Hematopoietic multipotent progenitor cell treated with erythropoietin and hydrocortisone succinate and interleukin-3 and kit ligand, for 17 days (in vitro differentiated cells): ENCODE measurements at regions not wholly inside any gene's neighbourhood (a gene's known extent, or its start where the extent isn't known, plus 50 kb on each side); places are given as distances from the start of the nearest gene placed in this dataset.
"Not testable (repeated sequence)": the region's sequence is repeated elsewhere in the genome, so short reads cannot be mapped to it uniquely, and the experiment has no call there.

Source experiments
- DNase-seq: peaks from one replicate; pipeline ENCODE4 v3.0.0-alpha.2; 2015; ENCODE audit warnings: low spot score

DNA sequence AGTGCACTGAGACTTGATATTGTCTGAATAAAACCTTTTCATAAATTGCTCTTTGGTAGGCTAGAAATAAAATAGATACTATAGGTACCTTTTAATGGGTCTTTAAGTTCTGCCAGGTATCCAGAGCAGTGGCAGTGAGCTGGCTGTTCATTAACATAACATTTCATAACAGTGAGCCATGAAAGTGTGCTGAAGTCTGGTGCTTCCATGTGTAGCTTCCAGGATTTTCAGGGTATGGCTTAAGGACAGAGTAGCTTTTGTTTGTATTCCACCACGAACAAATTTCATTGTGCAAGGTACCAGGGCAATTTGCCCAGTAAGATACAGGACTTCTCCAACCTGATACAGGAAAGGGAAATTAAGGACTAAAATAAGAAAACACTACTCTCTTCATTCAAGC is 124.7 kb upstream of the NANOGP8 start:
- no peak for DNase-seq

DNA sequence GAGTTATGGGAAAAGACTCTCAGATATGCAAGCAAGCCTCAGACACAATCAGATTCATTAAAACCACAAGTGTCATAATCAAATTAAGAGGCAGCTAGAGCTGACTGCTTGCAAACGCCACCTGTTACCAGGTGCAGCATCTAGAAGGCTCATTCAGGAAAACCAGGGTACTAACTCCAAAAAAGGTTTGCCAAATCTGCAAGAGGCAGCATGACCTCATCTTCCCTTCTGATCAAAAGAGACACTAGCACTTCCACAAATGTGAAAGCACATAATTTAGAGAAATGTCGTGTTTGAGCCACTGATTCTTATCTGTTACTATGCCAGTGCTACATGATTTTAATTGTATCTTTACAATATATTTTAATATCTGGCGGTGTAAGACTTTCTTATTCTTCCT is 123.3 kb upstream of the NANOGP8 start:
- no peak for DNase-seq

DNA sequence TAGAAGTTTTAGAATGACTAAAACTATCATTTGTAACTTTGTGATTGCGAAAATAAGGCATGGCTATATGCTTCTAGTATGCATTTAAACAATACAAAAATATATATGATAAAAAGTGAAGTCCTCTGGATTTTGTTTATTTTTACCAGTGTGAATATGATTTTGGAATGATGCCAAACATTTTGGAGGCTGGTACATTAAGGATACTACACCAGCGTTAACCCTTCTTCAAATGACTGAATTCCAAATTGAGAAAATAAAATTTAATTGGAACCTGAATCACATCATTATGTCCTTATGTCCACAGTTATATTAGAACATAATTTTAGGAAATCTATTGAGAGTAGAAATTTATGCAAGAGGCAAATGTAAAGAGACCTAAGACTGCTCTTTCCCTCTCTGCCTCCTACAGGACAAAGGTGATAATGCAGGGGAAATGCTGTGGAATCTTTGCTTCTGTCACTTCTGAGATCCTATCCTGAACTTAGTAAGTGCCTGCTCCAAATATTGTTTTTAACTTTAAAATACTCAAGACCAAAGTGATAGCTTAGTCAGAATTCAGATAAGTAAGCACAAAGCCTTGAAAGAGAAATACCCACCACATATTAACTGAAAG is 121.1 kb upstream of the NANOGP8 start:
- peak; percentile 59 for DNase-seq

DNA sequence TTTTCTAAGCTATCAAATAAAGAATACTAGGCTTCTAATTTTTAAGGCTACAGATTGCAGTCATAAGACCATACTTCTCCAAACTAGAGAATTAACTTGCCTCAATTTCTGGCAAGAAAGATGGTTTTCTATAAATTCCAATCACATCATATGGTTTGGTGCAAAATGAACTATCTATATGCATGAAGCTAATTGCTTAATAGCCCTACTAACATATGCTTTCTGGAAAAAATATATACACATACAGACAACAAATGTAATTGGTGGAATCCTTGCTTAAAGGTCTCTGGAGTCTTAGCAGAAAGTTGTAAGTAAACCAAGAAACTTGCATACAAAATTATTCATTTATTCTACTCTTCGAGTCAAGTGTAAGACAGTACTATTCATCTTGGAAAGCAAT is 113.1 kb upstream of the NANOGP8 start:
- no peak for DNase-seq

DNA sequence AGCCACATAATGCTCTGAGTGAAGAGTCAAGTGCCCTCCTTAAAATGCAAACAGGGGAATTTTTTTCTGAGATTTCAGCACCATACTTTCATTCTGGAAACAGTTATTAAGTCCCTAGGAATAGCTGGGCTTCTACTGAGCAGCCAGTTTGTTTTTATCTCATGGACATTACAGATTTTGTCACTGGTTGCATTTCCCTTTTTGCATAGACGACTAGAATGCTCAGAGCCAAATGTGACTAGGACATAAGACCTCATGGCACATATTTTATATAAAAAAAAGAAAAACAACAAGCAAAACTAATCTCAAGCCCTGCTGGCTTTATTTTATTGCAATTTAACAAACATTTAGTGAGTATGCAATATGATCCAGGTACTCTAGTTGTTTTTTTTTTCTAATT is 112.7 kb upstream of the NANOGP8 start:
- no peak for DNase-seq

DNA sequence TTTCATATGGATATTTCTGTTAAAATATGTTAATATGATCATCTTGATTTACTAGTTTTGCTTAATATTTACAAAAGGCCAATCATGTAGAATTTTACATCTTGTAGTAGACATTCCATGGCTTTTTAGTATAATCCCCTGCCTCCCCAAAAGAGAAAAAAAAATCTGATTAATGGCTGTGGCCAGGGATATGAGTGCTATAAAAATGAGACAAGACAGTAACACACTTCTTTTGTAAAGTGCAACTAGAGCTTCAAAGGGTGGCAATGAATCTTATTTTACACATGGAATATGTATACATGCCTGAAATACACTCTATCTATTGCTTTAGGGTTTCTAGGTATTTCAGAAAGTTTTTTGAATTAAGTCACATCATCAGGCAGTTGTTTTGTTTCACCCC is 112.2 kb upstream of the NANOGP8 start:
- DNase-seq: no peak

DNA sequence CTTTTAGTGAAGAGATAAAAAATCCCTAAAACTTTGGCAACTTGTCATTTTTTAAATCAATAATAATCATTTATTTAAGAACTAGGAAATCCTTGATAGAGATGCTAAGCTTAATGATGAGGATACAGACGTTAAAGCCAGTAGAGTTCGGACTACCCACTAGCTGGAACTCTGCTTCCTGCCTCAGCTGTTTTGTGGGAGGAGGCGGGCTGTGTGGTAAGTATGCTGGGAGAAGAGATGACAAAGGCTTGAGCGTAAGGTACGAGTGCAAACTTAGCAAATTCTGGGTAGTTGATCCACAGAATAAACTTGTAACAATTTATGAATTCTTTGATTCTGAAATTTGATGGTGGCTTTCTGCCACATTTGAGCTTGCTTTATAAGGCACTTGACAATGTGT is 111.2 kb upstream of the NANOGP8 start:
- DNase-seq: no peak

DNA sequence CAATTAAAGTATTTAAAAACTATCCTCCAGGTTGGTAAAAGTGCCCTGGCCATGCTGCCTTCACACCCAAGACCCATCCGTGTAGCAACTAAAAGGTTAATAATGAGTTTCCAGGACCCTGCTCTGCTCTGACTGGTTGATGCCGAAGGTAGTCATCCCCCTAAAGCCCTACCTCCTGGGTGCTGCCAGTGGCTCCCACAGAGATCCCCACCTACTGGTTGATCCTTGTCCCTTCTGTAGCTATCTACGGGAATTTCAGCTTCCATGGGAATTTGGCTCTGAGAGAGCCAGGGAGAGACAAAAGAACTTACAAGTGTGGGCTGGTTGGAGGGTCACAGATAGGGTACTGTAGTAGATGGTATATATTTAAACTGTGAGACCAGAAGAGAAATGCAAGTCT is 110.6 kb upstream of the NANOGP8 start:
- DNase-seq: no peak

DNA sequence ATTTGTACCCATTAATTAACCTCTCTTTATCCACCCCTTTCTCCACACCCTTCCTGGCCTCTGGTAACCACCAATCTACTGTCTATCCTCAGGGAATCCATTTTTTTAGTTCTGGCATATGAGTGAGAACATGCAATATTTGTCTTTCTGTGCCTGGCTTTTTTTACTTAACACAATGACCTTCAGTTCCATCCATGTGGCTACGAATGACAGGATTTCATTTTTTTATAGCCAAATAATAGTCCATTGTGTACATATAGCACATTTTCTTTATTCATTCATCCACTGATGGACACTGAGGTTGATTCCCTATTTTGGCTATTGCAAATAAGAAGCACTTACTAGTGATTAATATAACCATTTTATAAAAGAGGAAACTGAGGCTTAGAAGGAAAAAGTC is 109.9 kb upstream of the NANOGP8 start:
- no peak for DNase-seq

DNA sequence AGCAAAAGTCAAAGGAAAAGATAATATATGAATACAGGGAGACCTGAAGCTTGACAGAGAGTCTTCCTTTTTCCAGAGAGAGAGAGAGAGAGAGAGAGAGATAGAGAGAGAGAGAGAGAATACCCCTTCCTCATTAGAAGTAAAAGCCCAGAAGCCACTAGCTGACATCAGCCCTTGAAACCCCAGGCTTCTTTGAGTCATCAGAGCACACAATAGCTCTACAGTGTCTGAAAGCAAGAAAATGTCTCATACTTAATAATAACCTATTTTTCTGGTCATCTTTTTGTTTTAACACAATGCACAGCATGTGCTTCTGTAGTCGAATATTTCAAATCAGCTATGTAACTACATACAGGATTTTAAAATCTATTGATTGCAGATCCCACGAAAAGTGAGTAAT is 109.2 kb upstream of the NANOGP8 start:
- DNase-seq: no peak

DNA sequence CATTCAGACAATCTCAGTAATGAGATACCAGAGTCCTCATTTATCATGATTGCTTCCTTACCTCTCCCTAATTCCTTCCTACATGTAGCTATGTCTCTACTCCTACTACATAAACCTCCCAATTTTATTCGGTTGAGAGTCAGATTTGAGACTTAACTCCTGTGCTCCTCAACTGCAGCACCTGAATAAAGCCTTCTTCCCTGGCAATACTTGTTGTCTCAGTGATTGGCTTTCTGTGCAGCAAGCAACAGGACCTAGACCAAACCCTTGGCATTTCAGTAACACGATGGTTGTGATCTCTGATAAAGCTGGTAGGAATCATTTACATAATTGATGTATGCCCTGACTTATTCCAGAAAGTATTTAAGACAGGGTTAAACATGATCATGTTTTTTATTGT is 106.7 kb upstream of the NANOGP8 start:
- DNase-seq: no peak

DNA sequence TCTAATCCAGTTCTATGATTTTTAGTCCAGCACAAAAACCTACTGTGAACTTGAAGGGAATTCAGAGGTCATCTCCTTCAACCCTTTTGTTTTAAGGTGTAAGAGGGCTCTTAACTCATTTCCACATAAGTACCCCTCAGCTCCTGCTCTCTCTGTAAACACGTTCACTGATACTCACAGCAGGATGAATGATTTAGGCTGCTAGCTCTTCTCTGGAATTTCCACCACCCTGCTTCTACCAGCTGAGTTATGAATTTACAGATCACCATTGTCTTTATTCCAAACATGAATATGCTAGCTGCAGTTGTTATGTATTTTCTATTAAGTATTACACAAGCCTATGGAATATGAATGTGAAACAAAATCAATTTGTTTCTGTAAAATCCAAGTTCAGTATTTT is 101.3 kb upstream of the NANOGP8 start:
- no peak for DNase-seq

DNA sequence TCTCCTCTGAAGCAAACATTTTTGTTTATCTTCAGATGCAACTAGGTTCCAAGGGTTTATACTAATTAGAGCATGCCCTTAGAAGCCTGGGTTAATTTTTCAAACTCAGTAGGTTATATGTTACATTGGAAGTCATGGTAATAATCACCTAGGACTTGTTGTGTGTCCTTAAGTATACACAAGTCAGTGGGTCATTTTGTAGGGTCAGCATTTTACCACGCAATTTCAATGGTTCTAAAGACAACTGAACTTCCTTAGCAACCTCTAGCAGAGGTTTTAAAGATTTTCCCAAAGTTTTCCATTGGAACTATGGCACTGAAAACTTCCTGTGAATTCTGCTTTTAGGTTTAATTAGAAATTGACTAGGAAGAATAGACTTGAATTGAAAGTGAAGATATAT is 99.6 kb upstream of the NANOGP8 start:
- no peak for DNase-seq

DNA sequence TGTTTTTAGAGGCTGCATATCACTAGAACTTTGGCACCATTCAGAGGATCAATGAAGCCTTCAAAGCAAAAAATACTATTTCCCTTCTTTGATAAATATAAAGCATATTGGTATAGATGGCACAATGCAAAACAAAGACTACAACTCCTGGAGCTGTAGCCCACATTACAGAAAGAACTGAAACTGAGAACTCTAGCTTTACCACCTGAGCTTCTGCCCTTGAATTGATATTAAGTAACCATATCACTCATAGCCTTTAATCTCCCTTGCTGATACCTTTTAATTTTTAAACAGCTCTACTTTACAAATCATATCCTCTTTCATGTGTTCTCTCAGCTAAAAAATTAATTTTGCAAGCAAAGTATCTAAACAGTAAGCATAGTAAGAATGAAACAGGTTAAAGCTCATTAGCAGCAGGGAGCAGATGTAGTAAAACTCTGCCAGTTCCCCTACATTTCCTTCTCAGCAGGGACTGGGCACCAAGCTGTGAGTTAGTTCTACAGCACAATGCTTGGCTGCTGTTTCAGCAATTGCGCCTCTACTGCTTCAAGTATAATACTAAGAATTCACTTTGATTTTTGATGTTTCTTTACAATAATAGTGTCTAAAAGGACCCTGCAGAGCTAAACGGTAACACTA is 97.9 kb upstream of the NANOGP8 start:
- DNase-seq: no peak

DNA sequence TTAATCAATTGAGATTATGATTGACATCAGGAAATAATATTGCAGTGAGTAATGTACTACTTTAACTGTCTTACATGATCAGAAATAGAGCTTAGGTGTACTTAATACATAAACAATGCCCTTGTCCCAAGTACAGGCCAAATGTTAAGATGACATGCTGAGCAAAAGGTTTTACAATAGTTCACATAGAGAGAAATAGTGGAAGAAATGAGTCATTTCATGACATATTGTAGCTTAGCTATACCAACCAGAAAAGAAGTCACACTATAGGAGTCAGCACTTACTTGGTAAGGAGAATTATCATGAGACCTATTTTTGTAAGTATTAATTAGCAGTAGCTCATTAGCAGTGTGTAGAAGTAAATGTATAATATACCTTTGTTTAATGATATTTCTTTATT is 96.4 kb upstream of the NANOGP8 start:
- DNase-seq: no peak

DNA sequence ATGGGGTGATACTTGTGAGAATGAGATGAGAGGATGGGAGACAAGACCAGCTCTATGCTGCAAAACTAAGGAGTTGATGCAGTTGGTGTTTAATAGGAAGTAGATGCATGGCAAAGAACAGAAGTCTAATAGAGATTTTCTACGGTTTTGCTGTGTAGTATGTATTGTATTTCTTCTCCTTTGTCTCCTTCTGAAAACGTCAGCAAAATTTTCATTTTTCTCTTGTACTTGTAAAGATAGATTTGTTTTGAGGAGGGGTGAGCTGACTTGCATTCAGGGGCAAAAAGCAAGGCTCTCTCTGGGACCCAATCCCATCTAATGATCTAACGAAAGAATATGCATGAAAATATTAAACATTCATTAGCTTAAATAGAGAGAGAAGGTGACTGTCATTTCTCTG is 94.6 kb upstream of the NANOGP8 start:
- DNase-seq: no peak

DNA sequence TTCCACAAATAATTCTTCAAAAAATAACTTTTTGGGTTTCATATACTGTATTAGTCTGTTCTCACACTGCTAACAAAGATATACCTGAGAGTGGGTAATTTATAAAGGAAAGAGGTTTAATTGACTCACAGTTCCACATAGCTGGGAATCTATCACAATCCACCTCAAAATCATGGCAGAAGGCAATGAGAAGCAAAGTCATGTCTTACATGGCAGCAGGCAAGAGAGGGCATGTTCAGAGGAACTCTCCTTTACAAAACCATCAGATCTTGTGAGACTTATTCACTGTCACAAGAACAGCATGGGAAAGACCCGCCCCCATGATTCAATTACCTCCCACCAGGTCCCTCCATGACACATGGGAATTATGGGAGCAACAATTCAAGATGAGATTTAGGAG is 93.1 kb upstream of the NANOGP8 start:
- DNase-seq: not testable (repeated sequence)

DNA sequence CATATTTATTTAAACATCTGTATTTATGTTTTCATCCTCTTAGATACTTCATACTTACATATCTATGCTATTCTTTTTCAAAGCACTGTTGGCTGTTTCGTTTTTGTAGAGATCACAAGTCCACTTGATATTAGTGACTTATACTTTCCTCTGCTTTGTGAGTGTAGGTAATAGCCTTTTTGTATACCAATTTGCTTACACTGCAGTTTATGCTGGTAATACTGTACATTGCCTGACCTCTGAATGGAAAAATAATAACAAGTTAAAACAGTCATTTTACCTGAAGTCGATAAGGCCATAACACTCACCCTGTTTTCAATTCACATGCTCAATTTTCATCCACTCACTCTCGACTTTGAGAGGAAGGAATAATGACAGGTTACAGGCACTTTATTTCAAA is 89.9 kb upstream of the NANOGP8 start:
- no peak for DNase-seq

DNA sequence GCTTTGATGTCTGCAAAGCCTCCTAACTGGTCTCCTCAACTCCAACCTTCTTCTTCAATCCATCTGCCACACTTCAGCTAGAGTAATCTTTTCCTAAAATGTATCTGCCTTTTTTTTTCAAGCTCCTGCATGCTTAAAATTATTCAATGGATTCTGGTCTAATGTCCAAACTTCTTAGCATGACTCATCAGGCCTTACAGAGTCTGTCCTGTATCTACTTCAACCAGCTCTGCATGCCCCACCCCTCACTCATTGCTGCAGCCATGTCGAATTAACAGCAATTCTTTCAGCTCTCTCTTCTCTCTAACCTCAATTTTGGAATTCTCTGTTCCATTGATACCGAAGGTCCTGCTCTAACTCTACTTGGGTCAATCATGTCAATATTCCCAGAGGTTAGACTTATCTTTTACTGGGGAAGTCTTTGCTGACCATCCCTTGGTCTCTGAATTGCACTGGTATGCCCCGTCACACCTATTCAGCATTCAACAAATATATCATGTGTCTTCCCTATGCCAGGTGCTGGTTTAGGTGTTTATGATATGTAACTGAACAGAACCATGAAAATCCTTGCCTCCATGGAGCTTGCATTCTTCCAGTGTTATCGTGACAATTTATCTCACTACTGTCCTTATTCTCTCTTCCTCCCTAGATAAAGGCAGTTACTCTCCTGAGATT is 88.5 kb upstream of the NANOGP8 start:
- DNase-seq: peak; percentile 49

DNA sequence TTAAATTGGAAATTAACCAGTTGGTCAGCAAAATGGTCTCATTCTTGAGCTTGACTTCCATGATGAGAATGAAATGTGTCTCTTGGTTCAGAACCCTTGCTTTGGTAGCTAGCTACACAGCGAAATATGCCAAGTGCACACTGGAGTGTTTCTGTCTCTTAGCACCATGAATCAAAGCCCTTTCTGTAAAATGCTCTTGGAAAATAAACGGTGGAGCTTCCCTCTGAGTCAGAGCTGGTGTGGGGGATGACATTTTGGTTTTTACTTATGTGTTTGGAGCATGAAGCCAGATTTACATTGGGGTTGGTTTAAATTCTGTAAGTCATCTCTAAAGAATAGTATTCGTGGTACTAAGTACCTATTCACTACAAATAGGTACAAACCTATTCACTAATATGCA is 85.1 kb upstream of the NANOGP8 start:
- DNase-seq: no peak

DNA sequence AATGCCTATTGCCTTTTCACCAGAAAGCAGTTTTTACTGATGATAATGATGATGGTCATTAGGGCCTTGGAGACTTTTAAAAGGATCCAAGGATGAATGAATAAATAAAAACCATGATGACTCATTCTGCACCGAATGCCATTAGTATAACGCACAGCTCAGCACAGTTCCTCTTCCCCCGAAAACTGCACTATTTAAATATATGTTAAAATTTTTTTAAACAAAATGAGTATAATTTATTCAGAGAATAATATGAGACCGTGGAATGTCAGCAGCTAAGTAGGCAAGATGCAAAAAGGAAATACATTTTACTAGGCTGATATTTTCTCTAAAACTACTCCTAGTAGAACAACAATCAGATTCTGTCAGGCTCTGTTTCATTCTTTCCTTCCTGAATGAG is 83.4 kb upstream of the NANOGP8 start:
- DNase-seq: no peak

DNA sequence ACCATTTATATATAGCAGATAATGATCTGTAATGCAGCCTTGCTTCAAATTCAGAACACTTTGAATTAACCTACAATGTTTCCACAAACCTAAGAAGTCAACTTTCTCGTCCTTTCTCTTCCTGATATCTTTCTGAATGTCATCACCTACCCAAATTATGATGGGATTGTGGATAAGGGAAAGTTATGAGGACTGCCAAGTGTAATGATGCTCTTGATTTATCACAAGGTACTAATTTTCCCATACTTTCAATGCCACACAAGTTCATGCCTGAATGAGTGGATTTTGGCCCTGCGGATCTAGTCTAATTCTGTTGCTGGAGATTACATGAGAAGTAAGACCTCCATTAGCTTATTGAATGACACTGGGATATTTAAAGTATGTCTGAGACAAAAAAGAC is 82.6 kb upstream of the NANOGP8 start:
- DNase-seq: peak; percentile 7

DNA sequence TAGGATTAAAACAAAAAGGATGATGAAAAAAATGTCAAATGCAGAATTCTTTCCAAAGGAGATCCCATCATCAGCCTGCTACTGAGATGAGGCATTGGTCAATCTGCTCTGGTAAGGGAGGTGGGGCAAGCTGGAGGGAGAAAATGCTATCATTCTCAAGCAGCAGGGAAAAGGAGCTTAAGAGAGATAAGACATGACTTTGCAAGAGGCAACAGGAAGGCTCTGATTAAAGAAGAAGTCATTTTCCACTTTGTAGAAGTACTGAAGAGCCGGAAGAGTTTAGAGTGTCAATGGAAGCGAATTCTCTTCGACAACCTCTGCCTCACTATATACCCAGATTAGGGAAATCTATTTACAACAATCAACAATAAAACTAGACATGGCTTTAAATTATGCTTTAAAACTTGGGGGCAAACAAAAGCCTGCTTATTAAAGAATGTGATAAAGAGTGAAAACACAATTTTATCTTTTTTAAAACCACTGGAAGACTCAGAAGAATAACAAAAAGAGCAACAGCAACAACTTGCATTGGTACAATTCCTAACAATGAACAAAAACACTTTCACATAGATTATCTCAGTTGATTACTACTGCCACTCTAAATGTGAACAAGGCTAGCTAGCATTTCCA is 81.8 kb upstream of the NANOGP8 start:
- peak; percentile 60 for DNase-seq
